Fibroblast of lung (primary cell): ENCODE measurements at regions not wholly inside any gene's neighbourhood (a gene's known extent, or its start where the extent isn't known, plus 50 kb on each side); places are given as distances from the start of the nearest gene placed in this dataset.

Experiments
- DNase-seq, 2 donors: peaks; one replicate each; pipeline versions ENCODE4 v3.0.0 to v3.0.0-alpha.2; 2010; ENCODE audit warnings: low read depth in 2 of 2
- H2AFZ ChIP-seq: 2 replicates; pipeline ENCODE4 v1.5.1; 2012; ENCODE audit warnings: low read length, control low read depth, inconsistent platforms
- H3K27ac ChIP-seq: 2 replicates; pipeline ENCODE4 v1.5.1; 2011; ENCODE audit warnings: low read length, control low read depth; ENCODE audit not compliant: insufficient read depth
- H3K27me3 ChIP-seq: 2 replicates; pipeline ENCODE4 v1.5.1; 2011; ENCODE audit warnings: mild to moderate bottlenecking, low read length; ENCODE audit not compliant: control insufficient read depth, insufficient read depth
- H3K36me3 ChIP-seq: 2 replicates; pipeline ENCODE4 v1.5.1; 2011; ENCODE audit warnings: low read length; ENCODE audit not compliant: control insufficient read depth, insufficient read depth
- H3K4me1 ChIP-seq: 2 replicates; pipeline ENCODE4 v1.5.1; 2011; ENCODE audit warnings: low read length; ENCODE audit not compliant: control insufficient read depth, insufficient read depth; ENCODE audit errors: extremely low read depth
- H3K4me2 ChIP-seq: 2 replicates; pipeline ENCODE4 v1.5.1; 2011; ENCODE audit warnings: low read length, control low read depth; ENCODE audit not compliant: insufficient read depth; ENCODE audit errors: extremely low read depth
- H3K4me3 ChIP-seq, 4 experiments: fragments of 200-600 bp in 1 of 4; sonication (generic) in 1 of 4; replicated peaks in 1 of 4; 2 replicates each; pipeline ENCODE4 v1.5.1; 2011 to 2016; ENCODE audit warnings: low read length in 4 of 4, low read depth in 3 of 4, mild to moderate bottlenecking in 3 of 4, control low read depth in 2 of 4, inconsistent platforms in 1 of 4, mixed read lengths in 1 of 4; ENCODE audit not compliant: insufficient read depth in 1 of 4; ENCODE audit errors: control extremely low read depth in 1 of 4
- H3K79me2 ChIP-seq: 2 replicates; pipeline ENCODE4 v1.5.1; 2012; ENCODE audit warnings: mild to moderate bottlenecking, low read length, inconsistent platforms; ENCODE audit not compliant: control insufficient read depth, insufficient read depth
- H3K9ac ChIP-seq: 2 replicates; pipeline ENCODE4 v1.5.1; 2011; ENCODE audit warnings: mild to moderate bottlenecking, low read length, control low read depth; ENCODE audit not compliant: insufficient read depth
- H3K9me3 ChIP-seq: 2 replicates; pipeline ENCODE4 v1.5.1; 2012; ENCODE audit warnings: low read depth, low read length; ENCODE audit not compliant: control insufficient read depth, insufficient read depth
- H4K20me1 ChIP-seq: 2 replicates; pipeline ENCODE4 v1.5.1; 2011; ENCODE audit warnings: low read length; ENCODE audit not compliant: control insufficient read depth, insufficient read depth; ENCODE audit errors: extremely low read depth
- CTCF ChIP-seq, 2 donors: IDR thresholded peaks in 1 of 2; conservative IDR thresholded peaks in 1 of 2; 1 replicate in 1 of 2; 2 replicates in 1 of 2; pipeline ENCODE4 v1.5.1; 2011 to 2012; ENCODE audit warnings: low read length in 2 of 2, control low read depth in 1 of 2, inconsistent platforms in 1 of 2, low read depth in 1 of 2, mild to moderate bottlenecking in 1 of 2
- EZH2 ChIP-seq: IDR thresholded peaks from 2 replicates; pipeline ENCODE4 v1.5.1; 2012; ENCODE audit warnings: low read length, control low read depth, mild to moderate bottlenecking; ENCODE audit errors: missing control alignments

- H3K4me3 ChIP-seq = no peak overlapping the region
- no peak overlapping the region for H3K27ac ChIP-seq
- H3K36me3 ChIP-seq = no peaks in the 10 kb centered on the region
- no peaks in the 10 kb centered on the region for H3K27me3 ChIP-seq
- no peak overlapping the region for H2AFZ ChIP-seq
- no peak overlapping the region for H3K4me2 ChIP-seq
- no peaks in the 10 kb centered on the region for H3K4me1 ChIP-seq
- H3K79me2 ChIP-seq = no peaks in the 10 kb centered on the region
- no peak for DNase-seq
- H4K20me1 ChIP-seq = no peaks in the 10 kb centered on the region
- no peak overlapping the region for H3K9ac ChIP-seq
- no peaks in the 10 kb centered on the region for H3K9me3 ChIP-seq
- TF ChIP-seq EZH2 = no peak
- TF ChIP-seq CTCF (conservative IDR thresholded peaks at IDR 0.05 in 1 of 2, IDR thresholded peaks at IDR 0.05 in 1 of 2; ENCODE audit: low read depth in 1 of 2, low read length in 2 of 2) = no peak
Measured at GRCh38 chrX:96405842-96406241, 278.8 kb upstream of the DIAPH2 start.

- DNase-seq = peak; percentile 29 to 64
- Histone ChIP-seq H2AFZ (no peak overlapping the region), H3K4me2 (peak overlapping the region; percentile 13), H3K9ac (no peak overlapping the region), H3K27ac (no peak overlapping the region), H3K79me2 (no peaks in the 10 kb centered on the region), H3K27me3 (no peaks in the 10 kb centered on the region), H3K9me3 (no peaks in the 10 kb centered on the region), H4K20me1 (no peaks in the 10 kb centered on the region), H3K36me3 (no peaks in the 10 kb centered on the region), H3K4me1 (no peaks in the 10 kb centered on the region), H3K4me3 (no peak overlapping the region)
- TF ChIP-seq CTCF (conservative IDR thresholded peaks at IDR 0.05 in 1 of 2, IDR thresholded peaks at IDR 0.05 in 1 of 2; ENCODE audit: low read depth in 1 of 2, low read length in 2 of 2) = no peak
- TF ChIP-seq EZH2 = no peak
Measured at GRCh38 chrX:96407072-96407471, 277.6 kb upstream of the DIAPH2 start.

GRCh38 chrX:96407501-96407900 is 277.1 kb upstream of the DIAPH2 start:
- H3K9ac ChIP-seq = no peak overlapping the region
- no peak overlapping the region for H2AFZ ChIP-seq
- H3K4me3 ChIP-seq = no peak overlapping the region
- peak; percentile 56 to 85 for DNase-seq
- no peak overlapping the region for H3K27ac ChIP-seq
- H3K27me3 ChIP-seq = no peaks in the 10 kb centered on the region
- no peaks in the 10 kb centered on the region for H3K9me3 ChIP-seq
- TF ChIP-seq CTCF (conservative IDR thresholded peaks at IDR 0.05 in 1 of 2, IDR thresholded peaks at IDR 0.05 in 1 of 2; ENCODE audit: low read depth in 1 of 2, low read length in 2 of 2) = no peak
- no peak for TF ChIP-seq EZH2
- no peaks in the 10 kb centered on the region for H4K20me1 ChIP-seq
- no peaks in the 10 kb centered on the region for H3K36me3 ChIP-seq
- no peaks in the 10 kb centered on the region for H3K79me2 ChIP-seq
- H3K4me1 ChIP-seq = no peaks in the 10 kb centered on the region
- H3K4me2 ChIP-seq = no peak overlapping the region
